GM18498 (cell line): ENCODE measurements at regions not wholly inside any gene's neighbourhood (a gene's known extent, or its start where the extent isn't known, plus 50 kb on each side); places are given as distances from the start of the nearest gene placed in this dataset.
"Not testable (repeated sequence)": the region's sequence is repeated elsewhere in the genome, so short reads cannot be mapped to it uniquely, and the experiment has no call there.

Source experiments
- ATAC-seq: cut with Tn5 transposase; IDR thresholded peaks from one replicate; pipeline ENCODE4 v1.9.1; 2021; ENCODE audit warnings: mild to moderate bottlenecking, moderate library complexity; ENCODE audit not compliant: unreplicated experiment

DNA sequence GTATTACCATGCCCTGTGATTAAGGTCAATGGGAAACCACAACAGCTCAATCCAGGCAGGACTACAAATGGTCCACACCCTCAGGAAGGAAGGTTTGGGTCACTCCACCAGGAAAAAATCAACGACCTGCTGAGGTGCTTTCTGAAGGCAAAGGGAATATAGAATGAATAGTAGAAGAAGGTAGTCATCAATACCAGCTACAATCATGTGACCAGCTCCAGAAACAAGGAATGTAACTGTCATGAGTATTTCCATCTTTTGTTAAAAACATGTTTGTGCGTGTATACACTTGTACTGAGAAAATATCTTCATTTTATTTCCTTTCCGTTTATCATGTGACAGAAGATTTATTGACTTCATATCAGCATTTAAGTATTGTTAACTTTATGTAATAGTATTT is 2028.6 kb upstream of the PCDH20 start:
- not testable (repeated sequence) for ATAC-seq

GRCh38 chr13:63438951-63439350 is 2023.3 kb upstream of the PCDH20 start:
- no peak for ATAC-seq

- ATAC-seq = no peak
These were observed 2020.6 kb upstream of the PCDH20 start for GRCh38 chr13:63436325-63436668.

GRCh38 chr13:63435667-63436324 is 2020.1 kb upstream of the PCDH20 start:
- ATAC-seq = no peak

- ATAC-seq = no peak
These were observed 2018.0 kb upstream of the PCDH20 start for GRCh38 chr13:63433546-63434150.

DNA sequence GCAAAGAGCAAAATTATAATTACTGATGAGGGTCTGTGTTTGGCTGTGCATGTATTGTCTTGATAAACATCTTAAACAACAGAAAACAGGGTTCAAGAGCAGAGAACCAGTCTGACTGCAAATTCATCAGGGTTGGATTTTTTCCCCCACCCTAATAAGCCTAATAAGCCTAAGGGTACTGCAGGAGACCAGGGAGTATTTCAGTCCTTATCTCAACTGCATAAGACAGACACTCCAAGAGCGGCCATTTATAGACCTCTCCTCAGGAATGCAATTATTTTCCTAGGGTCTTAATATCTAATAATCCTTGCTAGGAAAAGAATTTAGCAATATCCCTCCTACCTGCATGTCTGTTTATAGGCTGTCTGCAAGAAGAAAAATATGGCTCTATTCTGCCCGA is 2011.5 kb upstream of the PCDH20 start:
- no peak for ATAC-seq

- ATAC-seq = no peak
These were observed 2009.5 kb upstream of the PCDH20 start for GRCh38 chr13:63425131-63425530.

- no peak for ATAC-seq
These were observed 2005.5 kb upstream of the PCDH20 start for GRCh38 chr13:63421123-63421522.

- ATAC-seq = no peak
These were observed 2005.0 kb upstream of the PCDH20 start for GRCh38 chr13:63420685-63421084.

- ATAC-seq = no peak
These were observed 1998.6 kb upstream of the PCDH20 start for GRCh38 chr13:63414247-63414646.

DNA sequence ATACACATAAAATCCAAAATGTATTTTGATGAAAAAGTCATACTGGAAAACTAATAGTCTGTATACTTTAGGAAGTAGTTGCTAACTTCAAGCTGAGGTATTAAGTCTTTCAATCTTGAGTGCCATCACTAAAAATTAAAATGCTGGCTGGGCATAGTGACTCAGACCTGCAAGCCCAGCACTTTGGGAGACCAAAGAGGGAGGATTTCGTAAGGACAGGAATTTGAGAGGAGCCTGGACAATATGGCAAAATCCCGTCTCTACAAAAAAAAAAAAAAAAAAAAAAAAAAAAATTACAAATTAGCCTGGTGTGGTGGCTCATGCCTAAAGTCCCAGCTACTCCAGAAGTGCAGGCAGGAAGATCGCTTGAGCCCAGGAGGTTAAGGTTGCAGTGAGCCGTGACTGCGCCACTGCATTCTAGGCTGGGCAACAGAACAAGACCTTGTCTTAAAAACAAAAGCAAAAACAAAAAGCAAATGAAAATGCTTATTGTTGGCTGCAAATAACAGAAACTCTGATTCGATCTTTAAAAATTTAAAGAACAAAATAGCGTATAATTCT is 1994.2 kb upstream of the PCDH20 start:
- ATAC-seq = no peak

DNA sequence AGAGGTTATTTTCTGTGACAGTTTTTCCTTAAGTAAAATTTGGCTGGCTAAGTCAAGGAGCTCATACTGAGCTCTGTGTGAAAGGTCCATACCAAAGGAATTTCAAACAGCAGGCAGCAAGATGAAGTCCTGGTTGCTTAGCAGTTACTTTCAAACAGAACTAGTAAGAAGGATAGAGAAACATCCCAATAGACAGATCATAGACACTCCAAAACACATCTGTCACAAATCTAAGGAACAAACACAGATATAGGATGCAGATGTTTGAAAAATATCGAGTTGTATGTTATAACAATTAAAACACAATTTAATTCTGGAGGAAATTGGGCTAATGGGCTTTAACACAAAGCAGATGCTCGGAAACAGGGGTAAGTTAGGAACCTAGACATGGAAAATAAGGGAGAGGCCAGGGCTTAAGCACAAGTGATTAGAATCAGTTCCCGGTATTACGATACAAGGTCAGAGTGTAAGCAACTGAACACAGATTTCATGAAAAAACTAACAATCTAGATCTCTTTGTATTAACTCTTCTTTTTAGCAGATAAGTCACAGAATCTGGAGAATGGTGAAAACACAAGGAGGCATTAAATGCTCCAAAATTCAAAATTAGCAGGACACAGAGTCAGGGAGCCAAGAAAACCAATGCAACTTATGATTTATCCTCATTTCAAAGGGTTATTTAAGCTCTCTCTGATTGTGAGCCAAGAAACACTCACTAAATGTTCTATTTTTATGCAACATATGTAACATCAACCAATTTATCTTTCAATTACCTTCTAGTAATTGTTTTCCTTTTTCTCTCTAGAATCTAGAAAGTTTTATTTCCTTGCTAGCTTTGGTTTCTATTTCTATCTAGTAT is 1992.9 kb upstream of the PCDH20 start:
- ATAC-seq = no peak

GRCh38 chr13:63403733-63404132 is 1988.1 kb upstream of the PCDH20 start:
- no peak for ATAC-seq

DNA sequence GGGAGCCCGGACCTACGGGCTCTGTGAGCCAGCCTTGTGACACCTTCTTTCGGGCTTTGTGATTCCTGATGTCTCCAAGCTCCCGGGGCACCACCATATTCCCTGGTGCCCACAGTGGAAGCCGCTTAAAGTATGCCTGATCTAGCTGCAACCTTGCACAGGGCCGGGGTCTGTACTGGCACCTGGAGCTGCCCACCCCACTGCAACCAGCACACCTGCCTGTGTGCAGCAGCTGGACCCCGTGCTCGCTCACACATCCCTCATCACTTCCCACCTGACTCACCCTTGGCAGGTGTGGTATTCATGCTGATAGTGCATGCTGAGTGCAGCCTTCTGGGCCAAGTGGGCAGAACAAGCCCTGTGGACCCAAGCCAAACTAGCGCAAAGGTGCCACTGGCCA is 1981.1 kb upstream of the PCDH20 start:
- no peak for ATAC-seq

DNA sequence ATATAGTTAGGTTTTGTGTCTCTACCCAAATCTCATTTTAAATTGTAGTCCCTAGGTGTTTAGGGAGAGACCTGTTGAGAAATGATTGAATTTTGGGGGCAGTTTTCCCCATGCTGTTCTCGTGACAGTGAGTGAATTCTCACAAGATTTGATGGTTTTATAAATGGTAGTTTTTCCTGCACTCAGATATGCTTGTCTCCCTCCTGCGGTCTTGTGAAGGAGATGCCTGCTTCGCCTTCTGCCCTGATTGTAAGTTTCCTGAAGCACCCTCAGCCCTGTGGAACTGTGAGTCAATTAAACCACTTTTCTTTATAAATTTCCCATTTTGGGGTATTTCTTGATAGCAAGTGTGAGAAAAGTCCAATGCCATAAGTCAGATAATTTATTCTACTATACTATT is 1977.5 kb upstream of the PCDH20 start:
- no peak for ATAC-seq

- no peak for ATAC-seq
These were observed 1974.1 kb upstream of the PCDH20 start for GRCh38 chr13:63389756-63390155.

DNA sequence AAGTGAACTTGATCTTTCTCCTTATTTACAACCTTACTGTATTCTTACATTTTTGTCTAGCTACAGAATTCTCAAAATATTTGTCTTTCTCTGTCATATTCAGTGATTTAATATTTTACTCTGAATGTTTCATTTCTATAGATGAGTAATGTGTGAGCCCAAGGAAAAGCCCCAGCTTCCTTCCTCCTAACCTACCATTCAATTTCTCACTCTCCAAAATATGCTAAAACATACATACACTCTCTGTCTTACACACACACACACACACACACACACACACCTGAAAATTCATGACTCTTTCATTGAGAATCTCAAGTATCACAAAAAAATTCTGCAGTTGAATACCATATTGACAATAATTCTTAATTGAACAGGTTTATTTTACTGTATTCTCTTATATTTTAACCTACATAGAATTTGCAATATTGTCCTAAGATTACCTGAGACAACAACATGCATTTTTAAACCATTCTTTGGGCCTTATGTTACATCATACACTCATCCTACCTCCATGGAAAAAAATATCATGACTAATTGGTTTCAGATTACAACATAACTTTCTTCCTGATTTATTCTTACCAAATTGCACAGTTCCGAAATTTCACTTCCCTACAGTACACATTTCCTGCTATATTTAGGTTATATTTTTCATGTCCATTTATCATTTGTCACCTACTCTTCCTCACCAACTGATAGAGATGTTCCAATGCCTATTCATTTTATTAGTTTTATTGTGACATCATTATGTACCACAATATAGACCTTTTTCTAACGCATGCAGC is 1965.6 kb upstream of the PCDH20 start:
- ATAC-seq = no peak

- no peak for ATAC-seq
These were observed 1962.3 kb upstream of the PCDH20 start for GRCh38 chr13:63377986-63378385.

- no peak for ATAC-seq
These were observed 1954.5 kb upstream of the PCDH20 start for GRCh38 chr13:63370101-63370500.

GRCh38 chr13:63367522-63368198 is 1952.0 kb upstream of the PCDH20 start:
- ATAC-seq = no peak
